ENCODE measurements at regions not wholly inside any gene's neighbourhood (a gene's known extent, or its start where the extent isn't known, plus 50 kb on each side); places are given as distances from the start of the nearest gene placed in this dataset.

GRCh38 chr21:27646691-27647090 lies 679.8 kb upstream of the ADAMTS5 start:
- Mint-ChIP-seq H3K36me3 (ENCODE audit: insufficient read depth, unreplicated experiment) (no peaks in the 10 kb centered on the region), H3K4me3 (ENCODE audit: unreplicated experiment) (no peak overlapping the region), H3K27me3 (ENCODE audit: insufficient read depth, unreplicated experiment) (no peaks in the 10 kb centered on the region), H3K9me3 (ENCODE audit: unreplicated experiment) (no peaks in the 10 kb centered on the region), H3K4me1 (ENCODE audit: insufficient read depth, unreplicated experiment) (peaks cover 12% of the 10 kb centered on the region), H3K27ac (ENCODE audit: low read depth, unreplicated experiment) (no peak overlapping the region)
- intact Hi-C loops (cut with micrococcal nuclease): no loop called here
- no peak for DNase-seq (ENCODE audit: unreplicated experiment)
- no peak for TF ChIP-seq CTCF (IDR thresholded peaks at IDR 0.05; ENCODE audit: unreplicated experiment)
- ChIA-PET POLR2A (no interaction called here), CTCF (interaction anchor here (0.7 kb wide), 1 partner anchor 1041 kb away, joined by 3 read pairs; no protein-coding TSS in a partner anchor)
- no TSS peak for BruUV-seq (replicated peaks)

- H3K9me3 Mint-ChIP-seq (ENCODE audit: unreplicated experiment): no peaks in the 10 kb centered on the region
- intact Hi-C loops (cut with micrococcal nuclease): no loop called here
- no peak for DNase-seq (ENCODE audit: unreplicated experiment)
- TF ChIP-seq CTCF (IDR thresholded peaks at IDR 0.05; ENCODE audit: unreplicated experiment): no peak
- H3K4me3 Mint-ChIP-seq (ENCODE audit: unreplicated experiment): no peak overlapping the region
- POLR2A ChIA-PET: no interaction called here
- no TSS peak for BruUV-seq (replicated peaks)
- H3K4me1 Mint-ChIP-seq (ENCODE audit: insufficient read depth, unreplicated experiment): peaks cover 12% of the 10 kb centered on the region
- H3K36me3 Mint-ChIP-seq (ENCODE audit: insufficient read depth, unreplicated experiment): no peaks in the 10 kb centered on the region
- H3K27ac Mint-ChIP-seq (ENCODE audit: low read depth, unreplicated experiment): no peak overlapping the region
- CTCF ChIA-PET: interaction anchor here (0.6 to 0.7 kb wide), 2 partner anchors 22 to 1042 kb away, joined by 3 read pairs; no protein-coding TSS in a partner anchor
- no peaks in the 10 kb centered on the region for H3K27me3 Mint-ChIP-seq (ENCODE audit: insufficient read depth, unreplicated experiment)
These were observed 679.2 kb upstream of the ADAMTS5 start for GRCh38 chr21:27646056-27646455.

- H3K27ac Mint-ChIP-seq (ENCODE audit: low read depth, unreplicated experiment): no peak overlapping the region
- no peaks in the 10 kb centered on the region for H3K36me3 Mint-ChIP-seq (ENCODE audit: insufficient read depth, unreplicated experiment)
- peak; percentile 0 for DNase-seq (ENCODE audit: unreplicated experiment)
- no peaks in the 10 kb centered on the region for H3K9me3 Mint-ChIP-seq (ENCODE audit: unreplicated experiment)
- ChIA-PET POLR2A (no interaction called here), CTCF (interaction anchor here (0.6 kb wide), 1 partner anchor 23 kb away, joined by 3 read pairs; no protein-coding TSS in a partner anchor)
- no peak for TF ChIP-seq CTCF (IDR thresholded peaks at IDR 0.05; ENCODE audit: unreplicated experiment)
- intact Hi-C loops (cut with micrococcal nuclease): no loop called here
- H3K4me1 Mint-ChIP-seq (ENCODE audit: insufficient read depth, unreplicated experiment): peaks cover 12% of the 10 kb centered on the region
- no peaks in the 10 kb centered on the region for H3K27me3 Mint-ChIP-seq (ENCODE audit: insufficient read depth, unreplicated experiment)
- no peak overlapping the region for H3K4me3 Mint-ChIP-seq (ENCODE audit: unreplicated experiment)
- BruUV-seq (replicated peaks): no TSS peak
These were observed 678.4 kb upstream of the ADAMTS5 start for GRCh38 chr21:27645285-27645684.

GRCh38 chr21:27643326-27643725 lies 676.4 kb upstream of the ADAMTS5 start:
- no peak for DNase-seq (ENCODE audit: unreplicated experiment)
- TF ChIP-seq CTCF (IDR thresholded peaks at IDR 0.05; ENCODE audit: unreplicated experiment): no peak
- H3K27ac Mint-ChIP-seq (ENCODE audit: low read depth, unreplicated experiment): no peak overlapping the region
- intact Hi-C loops (cut with micrococcal nuclease): no loop called here
- ChIA-PET CTCF (no interaction called here), POLR2A (no interaction called here)
- peaks cover 7% of the 10 kb centered on the region for H3K4me1 Mint-ChIP-seq (ENCODE audit: insufficient read depth, unreplicated experiment)
- H3K9me3 Mint-ChIP-seq (ENCODE audit: unreplicated experiment): no peaks in the 10 kb centered on the region
- H3K4me3 Mint-ChIP-seq (ENCODE audit: unreplicated experiment): no peak overlapping the region
- H3K27me3 Mint-ChIP-seq (ENCODE audit: insufficient read depth, unreplicated experiment): no peaks in the 10 kb centered on the region
- no peaks in the 10 kb centered on the region for H3K36me3 Mint-ChIP-seq (ENCODE audit: insufficient read depth, unreplicated experiment)
- BruUV-seq (replicated peaks): no TSS peak

All from MCF 10A (cell line).